HUES64 (cell line): ENCODE measurements at regions not wholly inside any gene's neighbourhood (a gene's known extent, or its start where the extent isn't known, plus 50 kb on each side); places are given as distances from the start of the nearest gene placed in this dataset.

Source experiments
- H3K27ac ChIP-seq: 2 replicates; pipeline ENCODE4 v1.7.0; 2013; ENCODE audit warnings: low read depth, low read length, inconsistent platforms
- H3K27me3 ChIP-seq: 2 replicates; pipeline ENCODE4 v1.6.1; 2013; ENCODE audit warnings: mild to moderate bottlenecking, low read length; ENCODE audit not compliant: insufficient read depth
- H3K36me3 ChIP-seq: 2 replicates; pipeline ENCODE4 v1.6.1; 2013; ENCODE audit warnings: mild to moderate bottlenecking, low read length; ENCODE audit not compliant: insufficient read depth
- H3K4me1 ChIP-seq: 2 replicates; pipeline ENCODE4 v1.6.1; 2013; ENCODE audit warnings: mild to moderate bottlenecking, low read length, moderate library complexity; ENCODE audit not compliant: insufficient read depth
- H3K4me3 ChIP-seq: 2 replicates; pipeline ENCODE4 v1.5.1; 2013; ENCODE audit warnings: mild to moderate bottlenecking, low read length, moderate library complexity
- H3K9ac ChIP-seq: 2 replicates; pipeline ENCODE4 v1.6.1; 2013; ENCODE audit warnings: mild to moderate bottlenecking, low read depth, low read length
- H3K9me3 ChIP-seq: 2 replicates; pipeline ENCODE4 v1.6.1; 2013; ENCODE audit warnings: low read depth, low read length; ENCODE audit not compliant: insufficient read depth
- WGBS: fragments of 150-250, 120-280 bp; methylation state at CpG from one replicate; pipeline ENCODE4 v1.1.7; 2013; ENCODE audit warnings: missing lambda C conversion rate; 5-methylcytosine and 5-hydroxymethylcytosine counted together

DNA sequence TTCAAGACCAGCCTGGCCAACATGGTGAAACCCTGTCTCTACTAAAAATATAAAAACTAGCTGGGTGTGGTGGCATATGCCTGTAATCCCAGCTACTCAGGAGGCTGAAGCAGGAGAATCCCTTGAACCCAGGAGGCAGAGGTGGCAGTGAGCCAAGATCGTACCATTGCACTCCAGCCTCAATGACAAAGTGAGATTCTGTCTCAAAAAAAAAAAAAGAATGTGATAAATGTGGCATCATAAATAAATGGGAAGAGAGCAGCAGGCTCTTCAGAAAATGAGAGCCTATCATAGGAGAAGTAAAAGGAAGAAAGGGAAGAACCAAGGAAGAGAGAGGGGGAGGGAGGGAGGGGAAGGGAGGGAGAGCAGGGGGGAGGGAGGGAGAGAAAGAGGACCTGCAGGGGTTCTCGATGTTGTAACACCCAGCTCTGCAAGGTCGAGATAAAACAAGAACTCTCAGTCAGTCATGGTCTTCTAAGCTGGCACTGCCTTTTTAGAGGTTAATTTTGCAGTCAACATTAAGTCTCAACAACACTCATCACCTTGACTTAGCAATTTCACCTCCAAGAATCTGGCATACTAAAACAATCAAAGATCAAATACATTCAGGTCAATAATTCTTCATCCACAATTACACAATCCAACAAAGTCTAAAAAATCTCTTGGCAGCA, 68.7 kb upstream of the SIMC1 start:
- Histone ChIP-seq H3K4me1 (peaks cover 10% of the 10 kb centered on the region; the same call in 1 of the 2 replicates), H3K9me3 (no peaks in the 10 kb centered on the region), H3K36me3 (no peaks in the 10 kb centered on the region), H3K4me3 (no peak overlapping the region), H3K9ac (no peak overlapping the region), H3K27me3 (peaks cover 17% of the 10 kb centered on the region; the same call in 1 of the 2 replicates), H3K27ac (no peak overlapping the region)
- WGBS, result 62% methylated on average over 3 of the region's 3 CpGs

DNA sequence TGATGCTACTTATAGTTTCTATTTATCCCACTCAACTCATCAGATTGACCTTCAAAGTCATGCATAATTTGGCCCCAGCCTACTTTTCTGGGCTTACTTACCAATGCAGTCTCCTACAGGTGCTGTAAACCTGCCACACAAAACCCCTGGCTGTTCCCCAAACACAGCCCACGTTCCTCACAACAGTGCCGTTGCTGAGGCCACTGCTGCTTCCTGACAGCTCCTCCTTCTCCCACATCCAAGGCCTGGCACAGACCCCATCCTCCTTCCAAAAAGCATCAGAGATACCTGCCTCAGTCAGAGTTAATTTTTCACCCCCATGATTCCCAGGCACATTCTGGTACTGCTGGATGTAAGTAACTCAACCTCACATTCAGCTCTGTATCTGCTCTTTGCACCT, 68.1 kb upstream of the SIMC1 start:
- 65% methylated on average over 2 of the region's 2 CpGs for WGBS
- H3K4me1 ChIP-seq, result peaks cover 10% of the 10 kb centered on the region; the same call in 1 of the 2 replicates
- H3K27me3 ChIP-seq, result peaks cover 21% of the 10 kb centered on the region; the same call in 1 of the 2 replicates

DNA sequence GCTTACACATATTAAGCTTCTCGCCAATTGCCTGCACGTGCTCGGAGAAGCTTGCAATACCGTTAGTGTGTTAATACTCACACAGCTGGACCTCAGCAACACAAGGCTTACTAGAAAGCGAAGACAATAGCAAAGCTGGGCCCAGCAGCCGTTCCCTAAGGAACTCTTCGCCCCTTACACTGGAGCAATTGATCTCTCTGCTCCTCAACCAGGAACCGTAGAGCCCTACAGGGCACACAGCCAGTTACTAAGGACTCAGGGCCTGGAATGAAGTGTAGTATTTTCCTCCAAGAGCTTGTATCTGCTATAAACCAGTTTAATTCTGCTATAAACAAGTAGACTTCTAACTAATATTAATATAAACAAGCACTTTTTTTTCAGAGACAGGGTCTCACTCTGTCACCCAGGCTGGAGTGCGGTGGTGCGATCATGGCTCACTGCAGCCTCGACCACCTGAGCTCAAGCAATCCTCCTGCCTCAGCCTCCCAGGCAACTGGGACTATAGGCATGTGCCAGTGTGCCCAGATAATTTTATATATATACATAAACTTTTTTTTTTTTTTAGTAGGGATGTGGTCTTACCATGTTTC, 67.0 kb upstream of the SIMC1 start:
- no peak overlapping the region for H3K27ac ChIP-seq
- H3K9ac ChIP-seq, result no peak overlapping the region
- peaks cover 33% of the 10 kb centered on the region for H3K27me3 ChIP-seq
- peaks cover 10% of the 10 kb centered on the region; the same call in 1 of the 2 replicates for H3K4me1 ChIP-seq
- H3K9me3 ChIP-seq, result no peaks in the 10 kb centered on the region
- no peaks in the 10 kb centered on the region for H3K36me3 ChIP-seq
- H3K4me3 ChIP-seq, result no peak overlapping the region
- 77% methylated on average over 11 of the region's 11 CpGs for WGBS

More for the DNA sequence above, 68.1 kb upstream of the SIMC1 start:
- no peaks in the 10 kb centered on the region for H3K36me3 ChIP-seq
- H3K27ac ChIP-seq, result no peak overlapping the region
- H3K4me3 ChIP-seq, result no peak overlapping the region
- no peaks in the 10 kb centered on the region for H3K9me3 ChIP-seq
- no peak overlapping the region for H3K9ac ChIP-seq

DNA sequence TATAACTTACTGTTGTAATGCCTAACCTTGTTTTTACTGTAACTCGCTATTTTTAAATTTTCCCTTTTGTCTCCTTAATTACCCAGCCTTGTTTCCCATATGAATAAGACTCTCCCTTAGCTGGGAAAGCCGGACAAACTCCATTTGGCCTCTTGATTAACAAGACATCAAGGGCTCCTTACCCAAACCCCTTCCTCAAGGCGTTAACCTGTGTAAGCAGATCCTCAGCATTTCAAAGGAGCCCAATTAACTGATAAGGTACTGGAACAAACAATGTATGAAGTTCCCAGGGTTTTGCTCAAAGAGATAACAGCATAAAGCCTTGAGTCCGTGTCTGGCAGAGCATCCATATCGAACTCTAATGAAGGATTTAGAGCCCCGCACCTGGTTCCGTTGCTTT, 66.0 kb upstream of the SIMC1 start:
- WGBS, result 32% methylated on average over 7 of the region's 7 CpGs
- H3K27me3 ChIP-seq, result peaks cover 33% of the 10 kb centered on the region
- no peak overlapping the region for H3K27ac ChIP-seq
- H3K4me1 ChIP-seq, result peaks cover 10% of the 10 kb centered on the region; the same call in 1 of the 2 replicates
- no peaks in the 10 kb centered on the region for H3K9me3 ChIP-seq
- H3K4me3 ChIP-seq, result no peak overlapping the region
- H3K36me3 ChIP-seq, result no peaks in the 10 kb centered on the region
- no peak overlapping the region for H3K9ac ChIP-seq

DNA sequence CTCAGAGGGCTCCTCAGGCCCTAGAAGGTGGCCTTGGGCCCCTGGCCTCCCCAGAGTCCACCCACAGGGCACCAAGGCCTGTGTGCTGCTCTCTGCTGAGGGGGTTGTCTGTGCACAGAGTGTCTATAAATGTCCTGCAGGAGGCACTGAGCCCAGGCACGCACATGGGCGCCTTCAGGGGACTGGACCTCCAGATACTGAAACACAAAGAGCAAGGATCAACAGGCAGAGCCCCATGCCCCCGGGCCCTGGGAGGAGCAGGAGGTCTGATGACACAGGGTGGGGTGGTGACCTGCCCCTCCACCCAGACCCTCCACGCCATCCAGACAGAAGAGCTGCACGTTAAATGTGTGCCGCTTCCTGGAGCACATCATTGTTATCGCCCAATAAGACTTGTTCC, 64.6 kb upstream of the SIMC1 start:
- H3K9me3 ChIP-seq, result no peaks in the 10 kb centered on the region
- H3K27ac ChIP-seq, result no peak overlapping the region
- peaks cover 5% of the 10 kb centered on the region; the same call in 1 of the 2 replicates for H3K4me1 ChIP-seq
- H3K9ac ChIP-seq, result no peak overlapping the region
- H3K4me3 ChIP-seq, result no peak overlapping the region
- 77% methylated on average over 7 of the region's 7 CpGs for WGBS
- no peaks in the 10 kb centered on the region for H3K36me3 ChIP-seq
- peaks cover 33% of the 10 kb centered on the region for H3K27me3 ChIP-seq

DNA sequence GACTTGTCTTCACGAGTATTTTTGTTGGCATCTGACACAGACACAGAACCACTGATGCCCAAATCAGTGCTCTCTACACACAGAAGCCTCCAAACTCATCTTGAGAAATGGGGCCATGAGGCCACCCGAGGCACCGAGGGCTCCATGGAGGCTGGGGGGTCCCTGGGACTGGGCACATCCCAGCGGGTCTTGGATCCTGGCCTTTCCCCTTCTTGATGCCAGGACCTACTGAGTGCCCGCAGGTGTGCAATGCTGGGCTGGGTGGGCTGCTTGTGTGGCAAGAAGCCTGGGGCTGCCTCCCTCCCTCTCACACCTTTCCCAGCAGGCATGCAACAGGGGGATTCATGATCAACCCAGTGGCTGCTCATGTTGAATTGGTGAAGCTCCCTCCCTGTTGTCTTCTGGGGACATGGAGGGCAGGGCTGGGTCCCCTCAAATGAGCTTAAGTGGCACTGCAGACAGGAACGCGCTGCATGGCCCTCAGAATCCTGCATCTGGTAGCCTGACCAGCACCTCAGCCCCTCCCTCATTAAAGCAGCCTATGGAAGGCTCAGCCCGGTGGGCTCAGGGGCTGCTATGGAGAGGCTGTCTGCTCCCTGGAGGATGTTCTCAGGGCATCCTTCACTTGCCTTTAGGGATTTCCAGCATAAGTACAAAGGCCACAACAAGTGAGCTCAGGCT, 63.7 kb upstream of the SIMC1 start:
- 90% methylated on average over 8 of the region's 8 CpGs for WGBS
- peaks cover 4% of the 10 kb centered on the region; the same call in 1 of the 2 replicates for H3K4me1 ChIP-seq
- H3K4me3 ChIP-seq, result no peak overlapping the region
- H3K27ac ChIP-seq, result no peak overlapping the region
- H3K36me3 ChIP-seq, result no peaks in the 10 kb centered on the region
- H3K9me3 ChIP-seq, result no peaks in the 10 kb centered on the region
- H3K27me3 ChIP-seq, result peaks cover 33% of the 10 kb centered on the region
- no peak overlapping the region for H3K9ac ChIP-seq

DNA sequence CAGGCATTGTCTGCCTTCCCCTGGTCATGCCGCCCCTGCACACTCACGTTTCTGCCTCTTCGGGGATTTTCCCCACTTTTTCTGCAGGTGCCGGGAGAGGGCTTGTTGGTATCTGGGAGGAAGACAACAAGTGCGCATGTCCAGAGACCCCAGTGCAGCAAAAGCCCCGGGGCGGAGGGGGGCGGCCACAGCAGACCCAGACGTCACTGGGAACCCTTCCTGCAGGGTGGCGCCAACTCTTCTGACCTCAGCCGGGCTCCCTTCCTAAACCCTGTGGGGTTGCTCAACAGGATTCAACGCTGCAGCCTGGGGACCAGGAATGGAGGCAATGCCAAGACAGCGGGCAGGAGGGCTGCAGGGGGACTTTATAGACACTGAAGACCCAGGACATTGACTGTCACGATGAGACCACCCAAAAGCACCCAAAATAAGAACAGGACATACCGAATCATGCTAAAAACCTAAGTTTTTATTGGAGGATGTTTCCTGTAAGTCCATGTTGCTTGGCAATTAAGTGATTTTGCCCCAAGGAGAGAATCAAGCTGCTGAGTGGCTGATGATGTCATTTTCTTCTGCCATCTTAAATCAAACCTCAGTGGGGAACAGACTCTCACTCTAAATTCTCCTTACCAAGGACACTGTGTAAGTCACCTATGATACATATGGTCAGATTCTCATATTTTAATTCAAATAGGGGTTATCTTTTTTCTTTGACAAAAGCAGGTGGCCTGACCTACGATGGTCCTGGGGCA, 62.9 kb upstream of the SIMC1 start:
- 91% methylated on average over 16 of the region's 16 CpGs for WGBS

DNA sequence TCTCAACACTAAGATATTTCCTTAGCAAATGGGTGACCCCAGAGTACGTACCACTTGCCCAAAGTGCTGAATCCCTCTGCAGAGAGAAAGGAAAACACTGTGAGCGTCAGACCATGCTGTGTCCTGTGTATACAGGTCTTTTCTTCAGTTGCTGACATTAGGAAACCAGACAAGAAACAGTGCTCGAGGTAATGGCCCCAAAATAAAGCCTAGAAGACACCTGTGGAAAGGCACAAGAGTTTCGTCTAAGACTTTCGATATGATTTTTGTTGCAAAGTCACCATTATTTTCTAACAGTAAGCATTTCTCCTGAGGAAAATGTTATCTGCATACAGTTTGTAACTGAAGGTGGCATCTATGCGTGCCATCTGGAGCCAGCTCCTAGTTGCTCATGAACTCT, 62.0 kb upstream of the SIMC1 start:
- H3K27me3 ChIP-seq, result peaks cover 17% of the 10 kb centered on the region
- H3K9me3 ChIP-seq, result no peaks in the 10 kb centered on the region
- no peak overlapping the region for H3K9ac ChIP-seq
- no peak overlapping the region for H3K27ac ChIP-seq
- WGBS, result 91% methylated on average over 5 of the region's 6 CpGs
- no peaks in the 10 kb centered on the region for H3K36me3 ChIP-seq
- H3K4me1 ChIP-seq, result no peaks in the 10 kb centered on the region
- H3K4me3 ChIP-seq, result no peak overlapping the region

More for the DNA sequence above, 62.9 kb upstream of the SIMC1 start:
- H3K36me3 ChIP-seq, result no peaks in the 10 kb centered on the region
- H3K9ac ChIP-seq, result no peak overlapping the region
- no peaks in the 10 kb centered on the region for H3K9me3 ChIP-seq
- H3K4me3 ChIP-seq, result no peak overlapping the region
- peaks cover 27% of the 10 kb centered on the region for H3K27me3 ChIP-seq
- no peak overlapping the region for H3K27ac ChIP-seq
- H3K4me1 ChIP-seq, result peaks cover 4% of the 10 kb centered on the region; the same call in 1 of the 2 replicates

DNA sequence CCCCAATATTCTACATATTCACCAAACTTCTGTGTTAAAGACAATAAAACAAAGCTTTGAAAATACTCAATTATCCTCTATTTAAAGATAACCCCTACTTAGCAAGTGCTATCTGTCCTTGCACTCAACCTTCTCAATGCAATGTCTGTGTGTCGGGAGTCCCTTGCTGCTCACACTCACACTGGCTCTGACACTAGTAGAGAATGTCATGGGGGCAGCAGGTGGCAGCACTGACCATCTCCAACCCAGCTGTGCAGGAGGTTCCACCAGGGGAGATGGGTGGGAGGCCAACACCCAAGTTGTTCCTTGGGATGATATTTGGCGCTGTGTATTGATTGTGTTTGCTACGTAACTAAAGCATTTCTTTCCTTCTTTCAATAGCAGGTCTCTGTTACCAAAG, 59.4 kb upstream of the SIMC1 start:
- Histone ChIP-seq H3K4me3 (no peak overlapping the region), H3K27me3 (peaks cover 18% of the 10 kb centered on the region), H3K4me1 (no peaks in the 10 kb centered on the region), H3K9ac (no peak overlapping the region), H3K27ac (no peak overlapping the region), H3K9me3 (no peaks in the 10 kb centered on the region), H3K36me3 (no peaks in the 10 kb centered on the region)
- 99% methylated on average over 3 of the region's 3 CpGs for WGBS

DNA sequence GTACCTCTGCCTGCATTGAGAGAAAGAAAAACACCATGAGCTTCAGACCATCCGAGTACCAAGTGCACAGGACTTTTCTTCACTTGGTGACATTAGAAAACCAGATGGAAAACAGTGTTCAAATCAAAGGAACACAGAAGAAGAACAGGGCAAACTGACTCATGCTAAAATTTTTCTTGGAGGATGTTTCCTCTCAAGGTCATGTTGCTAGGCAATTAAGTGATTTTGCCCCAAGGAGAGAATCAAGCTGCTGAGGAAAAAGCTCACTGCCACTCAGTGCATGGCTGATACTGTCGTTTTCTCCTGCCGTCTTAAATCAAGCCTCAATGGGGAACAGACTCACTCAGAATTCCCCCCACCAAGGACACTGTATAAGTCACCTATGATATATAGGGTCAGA, 57.9 kb upstream of the SIMC1 start:
- Histone ChIP-seq H3K4me1 (no peaks in the 10 kb centered on the region), H3K9me3 (no peaks in the 10 kb centered on the region), H3K9ac (no peak overlapping the region), H3K36me3 (no peaks in the 10 kb centered on the region), H3K27me3 (peaks cover 11% of the 10 kb centered on the region), H3K27ac (no peak overlapping the region), H3K4me3 (no peak overlapping the region)
- WGBS, result 92% methylated on average over 3 of the region's 3 CpGs

DNA sequence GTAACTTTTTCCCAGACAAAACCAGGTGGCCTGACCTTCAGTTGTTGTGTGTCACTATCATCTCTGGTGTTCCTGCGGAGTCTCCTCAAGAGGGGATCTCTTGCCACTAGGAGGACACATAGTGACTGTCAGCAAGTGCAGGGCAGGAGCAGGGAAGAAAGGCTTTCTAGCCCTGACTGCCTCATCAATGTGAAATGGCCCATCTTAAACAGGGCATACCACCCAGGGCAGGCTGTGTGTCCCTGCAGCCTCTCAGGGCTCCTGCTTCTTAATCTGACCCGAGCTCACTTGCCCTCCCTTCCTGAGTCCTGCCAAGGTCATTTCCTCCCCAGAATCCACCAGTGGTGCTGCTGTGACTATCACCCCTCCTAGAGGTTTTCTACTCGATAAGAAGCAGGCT, 57.4 kb upstream of the SIMC1 start:
- no peaks in the 10 kb centered on the region for H3K4me1 ChIP-seq
- H3K36me3 ChIP-seq, result no peaks in the 10 kb centered on the region
- WGBS, result 74% methylated on average over 3 of the region's 3 CpGs
- H3K27me3 ChIP-seq, result peaks cover 7% of the 10 kb centered on the region
- no peaks in the 10 kb centered on the region for H3K9me3 ChIP-seq
- H3K9ac ChIP-seq, result no peak overlapping the region
- H3K4me3 ChIP-seq, result no peak overlapping the region
- H3K27ac ChIP-seq, result no peak overlapping the region
